Kidney (tissue), 13 donors: ENCODE measurements at regions not wholly inside any gene's neighbourhood (a gene's known extent, or its start where the extent isn't known, plus 50 kb on each side); places are given as distances from the start of the nearest gene placed in this dataset.

ENCODE experiments used
- DNase-seq, 5 donors: peaks; one replicate each; pipeline ENCODE4 v3.0.0-alpha.2; 2013 to 2020
- FAIRE-seq: peaks from 2 replicates; lab custom pipeline; 2012; peaks lifted over from hg19 to GRCh38; lab: Jason Lieb, UNC
- H3K27ac ChIP-seq, 2 donors: one replicate each; pipeline ENCODE4 v1.7.0; 2013; ENCODE audit warnings: low read depth in 2 of 2, low read length in 2 of 2, inconsistent platforms in 1 of 2
- H3K27me3 ChIP-seq: one replicate; pipeline ENCODE4 v1.7.1; 2013; ENCODE audit warnings: low read length, inconsistent platforms; ENCODE audit not compliant: control insufficient read depth, insufficient read depth
- H3K36me3 ChIP-seq, 3 donors: one replicate each; pipeline versions ENCODE4 v1.7.0 to v1.7.1; 2013; ENCODE audit warnings: low read length in 3 of 3, control low read depth in 1 of 3, inconsistent platforms in 1 of 3; ENCODE audit not compliant: insufficient read depth in 3 of 3, control insufficient read depth in 2 of 3
- H3K4me1 ChIP-seq, 3 donors: one replicate each; pipeline versions ENCODE4 v1.7.0 to v1.7.1; 2013; ENCODE audit warnings: low read length in 3 of 3, inconsistent platforms in 1 of 3, low read depth in 1 of 3; ENCODE audit not compliant: control insufficient read depth in 2 of 3, insufficient read depth in 2 of 3
- H3K4me3 ChIP-seq, 3 donors: one replicate each; pipeline versions ENCODE4 v1.7.0 to v1.8.1; 2013; ENCODE audit warnings: low read length in 3 of 3, control low read depth in 1 of 3, inconsistent platforms in 1 of 3
- H3K9ac ChIP-seq, 3 donors: one replicate each; pipeline versions ENCODE4 v1.7.0 to v1.7.1; 2013; ENCODE audit warnings: low read length in 3 of 3, control low read depth in 1 of 3, inconsistent platforms in 1 of 3
- H3K9me3 ChIP-seq, 3 donors: one replicate each; pipeline versions ENCODE4 v1.7.0 to v1.7.1; 2013; ENCODE audit warnings: low read length in 3 of 3, control low read depth in 1 of 3, inconsistent platforms in 1 of 3; ENCODE audit not compliant: control insufficient read depth in 2 of 3, insufficient read depth in 1 of 3
- CTCF ChIP-seq: IDR thresholded peaks from 3 replicates; pipeline ENCODE4 v1.5.1; 2012; ENCODE audit warnings: mild to moderate bottlenecking, moderate library complexity, borderline replicate concordance; ENCODE audit not compliant: insufficient read depth; ENCODE audit errors: extremely low read depth
- intact Hi-C: fragments of 100-400 bp; cut with DNase I; formaldehyde crosslinking; loops from one replicate; pipeline ENCODE4 v1.11.1; 2022
- donor health status: control.
- donor health status: control.
- donor health status: control.
- donor health status: control.
- donor health status: control.
- donor health status: DM: yes; HTN: yes; CAD: no.
- donor health status: Normal renal cell carcinoma (clear cell type).

GRCh38 chr2:53356291-53356905, 411.2 kb upstream of the CHAC2 start:
- FAIRE-seq, result no peak
- intact Hi-C loops, result no loop called here
- H3K9ac ChIP-seq, result no peak overlapping the region
- peak in 1 of 5 donors; percentile 62 for DNase-seq
- no peak overlapping the region for H3K4me3 ChIP-seq
- TF ChIP-seq CTCF, result no peak
- no peaks in the 10 kb centered on the region for H3K36me3 ChIP-seq
- H3K9me3 ChIP-seq, result peaks cover 0 to 7% (median 0%) of the 10 kb centered on the region in 3 donors
- H3K4me1 ChIP-seq, result no peaks in the 10 kb centered on the region
- no peaks in the 10 kb centered on the region for H3K27me3 ChIP-seq
- H3K27ac ChIP-seq, result no peak overlapping the region

GRCh38 chr2:53353135-53354114, 414.2 kb upstream of the CHAC2 start:
- Histone ChIP-seq H3K27me3 (no peaks in the 10 kb centered on the region), H3K36me3 (no peaks in the 10 kb centered on the region), H3K4me3 (no peak overlapping the region), H3K9me3 (no peaks in the 10 kb centered on the region), H3K9ac (no peak overlapping the region), H3K4me1 (no peaks in the 10 kb centered on the region), H3K27ac (no peak overlapping the region)
- intact Hi-C loops, result no loop called here
- no peak for TF ChIP-seq CTCF
- FAIRE-seq (no peak), DNase-seq (no peak)

GRCh38 chr2:53347269-53347668, 420.3 kb upstream of the CHAC2 start:
- intact Hi-C loops, result no loop called here
- no peaks in the 10 kb centered on the region for H3K9me3 ChIP-seq
- TF ChIP-seq CTCF, result no peak
- H3K9ac ChIP-seq, result no peak overlapping the region
- FAIRE-seq (no peak), DNase-seq (no peak)
- no peaks in the 10 kb centered on the region for H3K27me3 ChIP-seq
- no peak overlapping the region for H3K27ac ChIP-seq
- H3K4me1 ChIP-seq, result no peaks in the 10 kb centered on the region
- H3K36me3 ChIP-seq, result no peaks in the 10 kb centered on the region
- no peak overlapping the region for H3K4me3 ChIP-seq
